Liver (tissue), 3 donors: ENCODE measurements at regions not wholly inside any gene's neighbourhood (a gene's known extent, or its start where the extent isn't known, plus 50 kb on each side); places are given as distances from the start of the nearest gene placed in this dataset.

Experiments
- ATF3 ChIP-seq: IDR thresholded peaks from 2 replicates; pipeline ENCODE4 v1.6.1; 2016; ENCODE audit warnings: antibody characterized with exemption
- CTCF ChIP-seq: fragments of 150-350 bp; IDR thresholded peaks from 2 replicates; pipeline ENCODE4 v1.5.1; 2017; ENCODE audit warnings: improper control_type of control experiment, low read depth, low read length; ENCODE audit not compliant: missing input control
- EGR1 ChIP-seq, 2 donors: IDR thresholded peaks; 2 replicates each; pipeline ENCODE4 v1.6.1; 2016 to 2018; ENCODE audit warnings: antibody characterized with exemption in 2 of 2, low read depth in 2 of 2
- FOXA1 ChIP-seq: IDR thresholded peaks from 2 replicates; pipeline ENCODE4 v1.6.1; 2016; ENCODE audit warnings: antibody characterized with exemption
- GABPA ChIP-seq, 2 donors: IDR thresholded peaks in 1 of 2; conservative IDR thresholded peaks in 1 of 2; 2 replicates each; pipeline ENCODE4 v1.6.1; 2016; ENCODE audit warnings: antibody characterized with exemption in 2 of 2, mild to moderate bottlenecking in 1 of 2, moderate library complexity in 1 of 2
- HNF4G ChIP-seq: IDR thresholded peaks from 2 replicates; pipeline ENCODE4 v1.6.1; 2016; ENCODE audit warnings: antibody characterized with exemption
- JUND ChIP-seq, 2 donors: IDR thresholded peaks; 2 replicates each; pipeline ENCODE4 v1.6.1; 2016; ENCODE audit warnings: antibody characterized with exemption in 2 of 2
- MAX ChIP-seq: IDR thresholded peaks from 2 replicates; pipeline ENCODE4 v1.6.1; 2016; ENCODE audit warnings: antibody characterized with exemption
- RAD21 ChIP-seq, 2 donors: IDR thresholded peaks; 2 replicates each; pipeline ENCODE4 v1.6.1; 2016; ENCODE audit warnings: antibody characterized with exemption in 2 of 2, mild to moderate bottlenecking in 2 of 2
- REST ChIP-seq: IDR thresholded peaks from 2 replicates; pipeline ENCODE4 v1.6.1; 2016; ENCODE audit warnings: antibody characterized with exemption, mild to moderate bottlenecking
- SP1 ChIP-seq: IDR thresholded peaks from 2 replicates; pipeline ENCODE4 v1.6.1; 2018; ENCODE audit warnings: antibody characterized with exemption, mild to moderate bottlenecking
- TAF1 ChIP-seq: conservative IDR thresholded peaks from 2 replicates; pipeline ENCODE4 v1.6.1; 2016; ENCODE audit warnings: antibody characterized with exemption, mild to moderate bottlenecking
- YY1 ChIP-seq: IDR thresholded peaks from 2 replicates; pipeline ENCODE4 v1.6.1; 2016; ENCODE audit warnings: antibody characterized with exemption, mild to moderate bottlenecking
- ZBTB33 ChIP-seq: IDR thresholded peaks from 2 replicates; pipeline ENCODE4 v1.6.1; 2016; ENCODE audit warnings: antibody characterized with exemption
- donor health status: healthy.
- donor health status: healthy.

- TF ChIP-seq TAF1 (no peak), FOXA1 (no peak), CTCF (no peak), EGR1 (IDR thresholded peaks at IDR 0.05; ENCODE audit: low read depth in 2 of 2) (no peak), JUND (IDR thresholded peaks at IDR 0.05) (no peak), GABPA (IDR thresholded peaks at IDR 0.05 in 1 of 2, conservative IDR thresholded peaks at IDR 0.05 in 1 of 2) (no peak), YY1 (no peak), HNF4G (no peak), REST (no peak), ZBTB33 (no peak), SP1 (no peak), MAX (no peak), RAD21 (IDR thresholded peaks at IDR 0.05) (no peak), ATF3 (no peak)
Observed at GRCh38 chr4:116320859-116321258, 764.5 kb downstream of the TRAM1L1 start.
